Loucy (cell line): ENCODE measurements at regions not wholly inside any gene's neighbourhood (a gene's known extent, or its start where the extent isn't known, plus 50 kb on each side); places are given as distances from the start of the nearest gene placed in this dataset.

Experiments used
- H2AFZ ChIP-seq: fragments of 200-600 bp; sonication (generic); 2 replicates; pipeline ENCODE4 v1.6.0; 2016; ENCODE audit warnings: antibody characterized with exemption, mild to moderate bottlenecking, low read length, moderate library complexity
- H3F3A ChIP-seq: fragments of 200-600 bp; 2 replicates; pipeline ENCODE4 v1.6.0; 2016; ENCODE audit warnings: antibody characterized with exemption, low read depth, mild to moderate bottlenecking
- H3K27me3 ChIP-seq: fragments of 200-600 bp; sonication (generic); 2 replicates; pipeline ENCODE4 v1.6.1; 2014; ENCODE audit warnings: low read length, mild to moderate bottlenecking; ENCODE audit not compliant: insufficient read depth, poor library complexity, severe bottlenecking
- H3K36me3 ChIP-seq: fragments of 200-600 bp; sonication (generic); 2 replicates; pipeline ENCODE4 v1.6.1; 2016; ENCODE audit warnings: low read length; ENCODE audit not compliant: insufficient read depth
- H3K4me1 ChIP-seq: fragments of 200-600 bp; sonication (generic); 2 replicates; pipeline ENCODE4 v1.5.1; 2014; ENCODE audit warnings: low read length, mild to moderate bottlenecking; ENCODE audit not compliant: insufficient read depth, poor library complexity, severe bottlenecking
- H3K4me2 ChIP-seq: fragments of 200-600 bp; sonication (generic); 2 replicates; pipeline ENCODE4 v1.6.0; 2014; ENCODE audit warnings: antibody characterized with exemption, low read length, low read depth, mild to moderate bottlenecking; ENCODE audit not compliant: poor library complexity, severe bottlenecking
- H3K4me3 ChIP-seq: fragments of 200-600 bp; sonication (generic); 2 replicates; pipeline ENCODE4 v1.5.1; 2014; ENCODE audit warnings: low read length, mild to moderate bottlenecking, mixed read lengths; ENCODE audit not compliant: poor library complexity, severe bottlenecking
- H3K79me2 ChIP-seq: fragments of 200-600 bp; sonication (generic); 2 replicates; pipeline ENCODE4 v1.6.1; 2014; ENCODE audit warnings: low read length; ENCODE audit not compliant: insufficient read depth
- H3K9ac ChIP-seq: fragments of 200-600 bp; sonication (generic); 2 replicates; pipeline ENCODE4 v1.6.0; 2014; ENCODE audit warnings: mild to moderate bottlenecking, low read depth, low read length, moderate library complexity; ENCODE audit not compliant: poor library complexity, severe bottlenecking
- H3K9me2 ChIP-seq: fragments of 200-600 bp; sonication (generic); replicated peaks from 2 replicates; pipeline ENCODE4 v1.6.1; 2016; ENCODE audit warnings: low read depth, low read length, mixed read lengths
- H3K9me3 ChIP-seq: fragments of 200-600 bp; sonication (generic); 2 replicates; pipeline ENCODE4 v1.6.1; 2014; ENCODE audit warnings: mild to moderate bottlenecking, antibody characterized with exemption, low read length, low read depth; ENCODE audit not compliant: insufficient read depth
- H4K20me1 ChIP-seq: fragments of 200-600 bp; sonication (generic); 2 replicates; pipeline ENCODE4 v1.6.0; 2014; ENCODE audit warnings: antibody characterized with exemption, low read length, mild to moderate bottlenecking; ENCODE audit not compliant: insufficient read depth, poor library complexity, severe bottlenecking
- CTCF ChIP-seq: fragments of 200-600 bp; sonication (generic); conservative IDR thresholded peaks from 2 replicates; pipeline ENCODE4 v1.5.1; 2014; ENCODE audit warnings: mild to moderate bottlenecking, antibody characterized with exemption, low read length
- EZH2phosphoT487 ChIP-seq: fragments of 200-600 bp; IDR thresholded peaks from 2 replicates; pipeline ENCODE4 v1.6.1; 2018; ENCODE audit warnings: antibody characterized with exemption, mild to moderate bottlenecking, moderate library complexity, borderline replicate concordance

GRCh38 chr5:171651102-171651501 is 134.5 kb upstream of the SMIM23 start:
- H3K9me2 ChIP-seq: no peaks in the 10 kb centered on the region
- TF ChIP-seq EZH2phosphoT487 (no peak), CTCF (no peak)

GRCh38 chr5:171654881-171655280 is 130.7 kb upstream of the SMIM23 start:
- TF ChIP-seq EZH2phosphoT487: no peak
- TF ChIP-seq CTCF: no peak
- H2AFZ ChIP-seq: no peak overlapping the region

More at GRCh38 chr5:171651102-171651501, 134.5 kb upstream of the SMIM23 start:
- H3K79me2 ChIP-seq: no peaks in the 10 kb centered on the region
- H3K4me2 ChIP-seq: no peak overlapping the region
- H2AFZ ChIP-seq: no peak overlapping the region
- no peaks in the 10 kb centered on the region for H3F3A ChIP-seq
- H4K20me1 ChIP-seq: no peaks in the 10 kb centered on the region
- H3K4me3 ChIP-seq: no peak overlapping the region
- no peaks in the 10 kb centered on the region for H3K36me3 ChIP-seq
- peaks cover 10% of the 10 kb centered on the region for H3K4me1 ChIP-seq
- H3K9ac ChIP-seq: no peak overlapping the region
- H3K27me3 ChIP-seq: no peaks in the 10 kb centered on the region
- no peaks in the 10 kb centered on the region for H3K9me3 ChIP-seq

GRCh38 chr5:171657473-171657872 is 128.1 kb upstream of the SMIM23 start:
- H3K9me2 ChIP-seq: no peaks in the 10 kb centered on the region
- no peaks in the 10 kb centered on the region for H3F3A ChIP-seq
- no peaks in the 10 kb centered on the region for H3K27me3 ChIP-seq
- TF ChIP-seq CTCF: no peak
- TF ChIP-seq EZH2phosphoT487: no peak
- H3K9me3 ChIP-seq: no peaks in the 10 kb centered on the region
- peaks cover 9% of the 10 kb centered on the region for H3K4me1 ChIP-seq
- no peaks in the 10 kb centered on the region for H3K79me2 ChIP-seq
- no peaks in the 10 kb centered on the region for H4K20me1 ChIP-seq
- no peak overlapping the region for H3K4me3 ChIP-seq
- H3K9ac ChIP-seq: no peak overlapping the region
- no peak overlapping the region for H2AFZ ChIP-seq
- H3K36me3 ChIP-seq: no peaks in the 10 kb centered on the region
- H3K4me2 ChIP-seq: no peak overlapping the region

More at GRCh38 chr5:171654881-171655280, 130.7 kb upstream of the SMIM23 start:
- H3K27me3 ChIP-seq: no peaks in the 10 kb centered on the region
- no peak overlapping the region for H3K9ac ChIP-seq
- H3K4me3 ChIP-seq: no peak overlapping the region
- no peaks in the 10 kb centered on the region for H3K79me2 ChIP-seq
- no peaks in the 10 kb centered on the region for H3F3A ChIP-seq
- H3K4me2 ChIP-seq: no peak overlapping the region
- H3K9me2 ChIP-seq: no peaks in the 10 kb centered on the region
- H3K36me3 ChIP-seq: no peaks in the 10 kb centered on the region
- no peaks in the 10 kb centered on the region for H4K20me1 ChIP-seq
- peaks cover 3% of the 10 kb centered on the region for H3K4me1 ChIP-seq
- no peaks in the 10 kb centered on the region for H3K9me3 ChIP-seq
